ENCODE measurements at regions not wholly inside any gene's neighbourhood (a gene's known extent, or its start where the extent isn't known, plus 50 kb on each side); places are given as distances from the start of the nearest gene placed in this dataset.
"Not testable (repeated sequence)": the region's sequence is repeated elsewhere in the genome, so short reads cannot be mapped to it uniquely, and the experiment has no call there.

- Histone ChIP-seq H3K27me3 (ENCODE audit: control insufficient read depth, insufficient read depth, low read length, poor library complexity, severe bottlenecking) (no peaks in the 10 kb centered on the region), H3K4me3 (ENCODE audit: insufficient read depth, low read depth, low read length) (no peak overlapping the region), H3K36me3 (ENCODE audit: control insufficient read depth, insufficient read depth, low read length) (no peaks in the 10 kb centered on the region), H3K27ac (ENCODE audit: insufficient read depth, low read depth, low read length, poor library complexity, severe bottlenecking) (no peak overlapping the region), H3K9me3 (ENCODE audit: control insufficient read depth, low read length) (peaks cover 11% of the 10 kb centered on the region), H3K4me1 (ENCODE audit: control insufficient read depth, insufficient read depth, low read length) (no peaks in the 10 kb centered on the region)
- 44 to 55% methylated on average over 3 to 4 of the region's 4 CpGs for WGBS, 2 experiments
Observed at GRCh38 chr10:38209332-38209731, 115.2 kb downstream of the ZNF37A start.

- H3K4me3 ChIP-seq (ENCODE audit: insufficient read depth, low read depth, low read length); H3K4me1 ChIP-seq (ENCODE audit: control insufficient read depth, insufficient read depth, low read length); H3K9me3 ChIP-seq (ENCODE audit: control insufficient read depth, low read length); H3K36me3 ChIP-seq (ENCODE audit: control insufficient read depth, insufficient read depth, low read length); H3K27me3 ChIP-seq (ENCODE audit: control insufficient read depth, insufficient read depth, low read length, poor library complexity, severe bottlenecking); H3K27ac ChIP-seq (ENCODE audit: insufficient read depth, low read depth, low read length, poor library complexity, severe bottlenecking): not testable (repeated sequence)
Observed at GRCh38 chr10:38209748-38210147, 115.6 kb downstream of the ZNF37A start.

- Histone ChIP-seq H3K27me3 (ENCODE audit: control insufficient read depth, insufficient read depth, low read length, poor library complexity, severe bottlenecking) (no peaks in the 10 kb centered on the region), H3K4me3 (ENCODE audit: insufficient read depth, low read depth, low read length) (no peak overlapping the region), H3K9me3 (ENCODE audit: control insufficient read depth, low read length) (peaks cover 11% of the 10 kb centered on the region), H3K27ac (ENCODE audit: insufficient read depth, low read depth, low read length, poor library complexity, severe bottlenecking) (no peak overlapping the region), H3K4me1 (ENCODE audit: control insufficient read depth, insufficient read depth, low read length) (no peaks in the 10 kb centered on the region), H3K36me3 (ENCODE audit: control insufficient read depth, insufficient read depth, low read length) (no peaks in the 10 kb centered on the region)
- WGBS, 2 experiments: no CpG with 5 or more reads among the region's 1 CpG
Observed at GRCh38 chr10:38212460-38212859, 118.3 kb downstream of the ZNF37A start.

GRCh38 chr10:38226385-38226784, 132.2 kb downstream of the ZNF37A start:
- 78 to 97% methylated on average over 2 of the region's 2 CpGs for WGBS, 2 experiments
- H3K27ac ChIP-seq (ENCODE audit: insufficient read depth, low read depth, low read length, poor library complexity, severe bottlenecking): no peak overlapping the region
- H3K4me3 ChIP-seq (ENCODE audit: insufficient read depth, low read depth, low read length): no peak overlapping the region
- peaks cover 15% of the 10 kb centered on the region for H3K9me3 ChIP-seq (ENCODE audit: control insufficient read depth, low read length)
- H3K27me3 ChIP-seq (ENCODE audit: control insufficient read depth, insufficient read depth, low read length, poor library complexity, severe bottlenecking): no peaks in the 10 kb centered on the region
- H3K36me3 ChIP-seq (ENCODE audit: control insufficient read depth, insufficient read depth, low read length): no peaks in the 10 kb centered on the region
- no peaks in the 10 kb centered on the region for H3K4me1 ChIP-seq (ENCODE audit: control insufficient read depth, insufficient read depth, low read length)

- Histone ChIP-seq H3K9me3 (ENCODE audit: control insufficient read depth, low read length) (peaks cover 15% of the 10 kb centered on the region), H3K4me3 (ENCODE audit: insufficient read depth, low read depth, low read length) (no peak overlapping the region), H3K27ac (ENCODE audit: insufficient read depth, low read depth, low read length, poor library complexity, severe bottlenecking) (no peak overlapping the region), H3K4me1 (ENCODE audit: control insufficient read depth, insufficient read depth, low read length) (no peaks in the 10 kb centered on the region), H3K27me3 (ENCODE audit: control insufficient read depth, insufficient read depth, low read length, poor library complexity, severe bottlenecking) (no peaks in the 10 kb centered on the region), H3K36me3 (ENCODE audit: control insufficient read depth, insufficient read depth, low read length) (no peaks in the 10 kb centered on the region)
- WGBS, 2 experiments: 79 to 88% methylated on average over 1 of the region's 2 CpGs
Observed at GRCh38 chr10:38228394-38228793, 134.3 kb downstream of the ZNF37A start.

- 69 to 84% methylated on average over 1 to 2 of the region's 2 CpGs for WGBS, 2 experiments
- H3K9me3 ChIP-seq (ENCODE audit: control insufficient read depth, low read length); H3K27me3 ChIP-seq (ENCODE audit: control insufficient read depth, insufficient read depth, low read length, poor library complexity, severe bottlenecking); H3K27ac ChIP-seq (ENCODE audit: insufficient read depth, low read depth, low read length, poor library complexity, severe bottlenecking); H3K36me3 ChIP-seq (ENCODE audit: control insufficient read depth, insufficient read depth, low read length); H3K4me3 ChIP-seq (ENCODE audit: insufficient read depth, low read depth, low read length); H3K4me1 ChIP-seq (ENCODE audit: control insufficient read depth, insufficient read depth, low read length): not testable (repeated sequence)
Observed at GRCh38 chr10:38238479-38238878, 144.3 kb downstream of the ZNF37A start.

- WGBS, 2 experiments: 48 to 63% methylated on average over 2 of the region's 2 CpGs
- H3K4me1 ChIP-seq (ENCODE audit: control insufficient read depth, insufficient read depth, low read length); H3K4me3 ChIP-seq (ENCODE audit: insufficient read depth, low read depth, low read length); H3K36me3 ChIP-seq (ENCODE audit: control insufficient read depth, insufficient read depth, low read length); H3K9me3 ChIP-seq (ENCODE audit: control insufficient read depth, low read length); H3K27me3 ChIP-seq (ENCODE audit: control insufficient read depth, insufficient read depth, low read length, poor library complexity, severe bottlenecking); H3K27ac ChIP-seq (ENCODE audit: insufficient read depth, low read depth, low read length, poor library complexity, severe bottlenecking): not testable (repeated sequence)
Observed at GRCh38 chr10:38242061-38242649, 148.0 kb downstream of the ZNF37A start.

- H3K36me3 ChIP-seq (ENCODE audit: control insufficient read depth, insufficient read depth, low read length); H3K27me3 ChIP-seq (ENCODE audit: control insufficient read depth, insufficient read depth, low read length, poor library complexity, severe bottlenecking); H3K27ac ChIP-seq (ENCODE audit: insufficient read depth, low read depth, low read length, poor library complexity, severe bottlenecking); H3K4me3 ChIP-seq (ENCODE audit: insufficient read depth, low read depth, low read length); H3K9me3 ChIP-seq (ENCODE audit: control insufficient read depth, low read length); H3K4me1 ChIP-seq (ENCODE audit: control insufficient read depth, insufficient read depth, low read length): not testable (repeated sequence)
- 0 to 15% methylated on average over 1 of the region's 1 CpG for WGBS, 2 experiments
Observed at GRCh38 chr10:38248113-38248512, 154.0 kb downstream of the ZNF37A start.

GRCh38 chr10:38252551-38252950, 158.4 kb downstream of the ZNF37A start:
- WGBS, 2 experiments: 34 to 43% methylated on average over 2 of the region's 6 CpGs

GRCh38 chr10:38267555-38267954, 173.4 kb downstream of the ZNF37A start:
- H3K27me3 ChIP-seq (ENCODE audit: control insufficient read depth, insufficient read depth, low read length, poor library complexity, severe bottlenecking); H3K36me3 ChIP-seq (ENCODE audit: control insufficient read depth, insufficient read depth, low read length); H3K4me1 ChIP-seq (ENCODE audit: control insufficient read depth, insufficient read depth, low read length); H3K27ac ChIP-seq (ENCODE audit: insufficient read depth, low read depth, low read length, poor library complexity, severe bottlenecking); H3K4me3 ChIP-seq (ENCODE audit: insufficient read depth, low read depth, low read length); H3K9me3 ChIP-seq (ENCODE audit: control insufficient read depth, low read length): not testable (repeated sequence)
- WGBS, 2 experiments: 78 to 80% methylated on average over 6 of the region's 6 CpGs

More at GRCh38 chr10:38252551-38252950, 158.4 kb downstream of the ZNF37A start:
- not testable (repeated sequence) for H3K27ac ChIP-seq (ENCODE audit: insufficient read depth, low read depth, low read length, poor library complexity, severe bottlenecking); H3K4me1 ChIP-seq (ENCODE audit: control insufficient read depth, insufficient read depth, low read length); H3K36me3 ChIP-seq (ENCODE audit: control insufficient read depth, insufficient read depth, low read length); H3K27me3 ChIP-seq (ENCODE audit: control insufficient read depth, insufficient read depth, low read length, poor library complexity, severe bottlenecking); H3K4me3 ChIP-seq (ENCODE audit: insufficient read depth, low read depth, low read length); H3K9me3 ChIP-seq (ENCODE audit: control insufficient read depth, low read length)

GRCh38 chr10:38271031-38271430, 176.9 kb downstream of the ZNF37A start:
- H3K4me3 ChIP-seq (ENCODE audit: insufficient read depth, low read depth, low read length); H3K27ac ChIP-seq (ENCODE audit: insufficient read depth, low read depth, low read length, poor library complexity, severe bottlenecking); H3K9me3 ChIP-seq (ENCODE audit: control insufficient read depth, low read length); H3K36me3 ChIP-seq (ENCODE audit: control insufficient read depth, insufficient read depth, low read length); H3K27me3 ChIP-seq (ENCODE audit: control insufficient read depth, insufficient read depth, low read length, poor library complexity, severe bottlenecking); H3K4me1 ChIP-seq (ENCODE audit: control insufficient read depth, insufficient read depth, low read length): not testable (repeated sequence)
- 45% methylated on average over 2 of the region's 3 CpGs; no CpG with 5 or more reads in 1 of the 2 experiments for WGBS, 2 experiments
